Glomerular endothelial cell (primary cell): ENCODE measurements at regions not wholly inside any gene's neighbourhood (a gene's known extent, or its start where the extent isn't known, plus 50 kb on each side); places are given as distances from the start of the nearest gene placed in this dataset.
"Not testable (repeated sequence)": the region's sequence is repeated elsewhere in the genome, so short reads cannot be mapped to it uniquely, and the experiment has no call there.

Source experiments
- DNase-seq: peaks from one replicate; pipeline ENCODE4 v3.0.0-alpha.2; 2011; ENCODE audit warnings: low read depth, low spot score; ENCODE audit errors: extremely low read depth

- no peak for DNase-seq
These were observed 279.8 kb upstream of the TNC start for GRCh38 chr9:115397591-115398312.

GRCh38 chr9:115398313-115398650, 280.3 kb upstream of the TNC start:
- no peak for DNase-seq

GRCh38 chr9:115398996-115399395, 281.0 kb upstream of the TNC start:
- no peak for DNase-seq

GRCh38 chr9:115400796-115401195, 282.8 kb upstream of the TNC start:
- no peak for DNase-seq

- no peak for DNase-seq
These were observed 283.9 kb upstream of the TNC start for GRCh38 chr9:115401756-115402327.

GRCh38 chr9:115403753-115404152, 285.8 kb upstream of the TNC start:
- no peak for DNase-seq

GRCh38 chr9:115404311-115404710, 286.4 kb upstream of the TNC start:
- no peak for DNase-seq

GRCh38 chr9:115411516-115411915, 293.6 kb upstream of the TNC start:
- DNase-seq, result no peak

- no peak for DNase-seq
These were observed 294.1 kb upstream of the TNC start for GRCh38 chr9:115411993-115412452.

- DNase-seq, result no peak
These were observed 294.7 kb upstream of the TNC start for GRCh38 chr9:115412656-115413055.

- DNase-seq, result no peak
These were observed 295.3 kb upstream of the TNC start for GRCh38 chr9:115413304-115413703.

- DNase-seq, result no peak
These were observed 295.9 kb upstream of the TNC start for GRCh38 chr9:115413766-115414382.

GRCh38 chr9:115414561-115414960, 296.6 kb upstream of the TNC start:
- no peak for DNase-seq

- DNase-seq, result no peak
These were observed 297.5 kb upstream of the TNC start for GRCh38 chr9:115415450-115415849.

GRCh38 chr9:115416299-115416698, 298.3 kb upstream of the TNC start:
- DNase-seq, result no peak

GRCh38 chr9:115418181-115418580, 300.2 kb upstream of the TNC start:
- DNase-seq, result not testable (repeated sequence)

GRCh38 chr9:115422932-115423440, 305.0 kb upstream of the TNC start:
- no peak for DNase-seq

GRCh38 chr9:115423646-115424045, 305.7 kb upstream of the TNC start:
- DNase-seq, result no peak

GRCh38 chr9:115425601-115426000, 307.6 kb upstream of the TNC start:
- no peak for DNase-seq

GRCh38 chr9:115437418-115437817, 319.5 kb upstream of the TNC start:
- DNase-seq, result no peak

GRCh38 chr9:115439641-115440040, 321.7 kb upstream of the TNC start:
- DNase-seq, result no peak

- no peak for DNase-seq
These were observed 324.1 kb upstream of the TNC start for GRCh38 chr9:115442054-115442453.
